A673 (cell line): ENCODE measurements at regions not wholly inside any gene's neighbourhood (a gene's known extent, or its start where the extent isn't known, plus 50 kb on each side); places are given as distances from the start of the nearest gene placed in this dataset.

Experiments
- CTCF ChIP-seq: fragments of 300-800, 200-600 bp; sonication (generic); conservative IDR thresholded peaks from 2 replicates; pipeline ENCODE4 v1.5.1; 2017; ENCODE audit warnings: low read depth, mild to moderate bottlenecking, antibody characterized with exemption, low read length, moderate library complexity, mixed read lengths
- EZH2 ChIP-seq: fragments of 200-600 bp; sonication (generic); IDR thresholded peaks from 2 replicates; pipeline ENCODE4 v1.6.1; 2017; ENCODE audit warnings: borderline replicate concordance, low read depth, mild to moderate bottlenecking, mixed read lengths, antibody characterized with exemption, low read length; ENCODE audit not compliant: poor library complexity, severe bottlenecking

GRCh38 chr13:71055644-71056043 is 811.4 kb downstream of the DACH1 start:
- TF ChIP-seq CTCF (no peak), EZH2 (no peak)
